GM23248 (cell line): ENCODE measurements at regions not wholly inside any gene's neighbourhood (a gene's known extent, or its start where the extent isn't known, plus 50 kb on each side); places are given as distances from the start of the nearest gene placed in this dataset.

ENCODE experiments used
- EZH2 ChIP-seq: fragments of 200-600 bp; sonication (generic); IDR thresholded peaks from 2 replicates; pipeline ENCODE4 v1.6.1; 2018; ENCODE audit warnings: antibody characterized with exemption, mild to moderate bottlenecking; ENCODE audit not compliant: insufficient read depth, poor library complexity, severe bottlenecking
- EZH2phosphoT487 ChIP-seq: fragments of 200-600 bp; sonication (generic); IDR thresholded peaks from 2 replicates; pipeline ENCODE4 v1.6.1; 2018; ENCODE audit warnings: antibody characterized with exemption, moderate library complexity, mild to moderate bottlenecking, low read depth; ENCODE audit not compliant: insufficient read depth

DNA sequence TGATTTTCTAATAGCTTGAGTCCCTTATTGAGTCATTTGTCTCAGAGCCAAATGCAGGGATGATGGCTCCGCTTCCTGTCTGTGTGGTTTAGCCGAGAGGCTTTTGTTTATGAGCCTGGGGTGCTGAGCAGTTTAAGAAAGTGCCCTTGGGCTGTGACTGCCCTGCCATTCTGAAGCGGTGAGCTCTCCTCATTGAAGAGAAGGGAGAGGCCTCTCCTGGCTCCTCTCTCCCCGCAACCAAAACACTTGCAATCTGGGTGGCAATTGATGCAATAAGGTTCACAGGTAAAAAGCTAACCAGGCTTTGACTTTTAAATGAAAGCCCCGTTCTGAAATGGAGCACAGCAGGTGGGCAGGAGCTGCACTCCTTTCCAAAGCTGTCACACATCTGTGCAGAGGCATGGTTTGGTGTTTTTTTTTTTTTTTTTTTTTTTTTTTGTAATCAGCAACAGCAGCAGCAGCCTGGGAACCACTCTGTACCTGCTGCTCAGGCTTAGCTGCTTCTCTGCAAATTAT is 403.7 kb downstream of the SIPA1L2 start:
- no peak for TF ChIP-seq EZH2
- no peak for TF ChIP-seq EZH2phosphoT487
